Stomach (tissue), 8 donors: ENCODE measurements at regions not wholly inside any gene's neighbourhood (a gene's known extent, or its start where the extent isn't known, plus 50 kb on each side); places are given as distances from the start of the nearest gene placed in this dataset.

Experiments
- DNase-seq, 2 donors: peaks; one replicate each; pipeline versions ENCODE4 v3.0.0 to v3.0.0-alpha.2; 2013 to 2019
- H3K27ac ChIP-seq, 5 donors: fragments of 200-600 bp in 4 of 5; sonication (generic) in 4 of 5; one replicate each; pipeline ENCODE4 v1.5.1; 2013 to 2019; ENCODE audit warnings: mild to moderate bottlenecking in 1 of 5, moderate library complexity in 1 of 5
- H3K27me3 ChIP-seq, 3 donors: fragments of 200-600 bp; sonication (generic); one replicate each; pipeline ENCODE4 v1.5.1; 2017 to 2019; ENCODE audit warnings: mixed run types in 1 of 3
- H3K36me3 ChIP-seq, 4 donors: fragments of 200-600 bp; sonication (generic); 1 replicate in 3 of 4; 2 replicates in 1 of 4; pipeline ENCODE4 v1.5.1; 2016 to 2019
- H3K4me1 ChIP-seq, 4 donors: fragments of 200-600 bp; sonication (generic); one replicate each; pipeline ENCODE4 v1.5.1; 2016 to 2019
- H3K4me3 ChIP-seq, 4 donors: fragments of 200-600 bp; sonication (generic) in 3 of 4; one replicate each; pipeline ENCODE4 v1.5.1; 2016 to 2019; ENCODE audit warnings: mild to moderate bottlenecking in 1 of 4
- H3K9me3 ChIP-seq, 4 donors: fragments of 200-600 bp; sonication (generic); one replicate each; pipeline ENCODE4 v1.5.1; 2016 to 2019
- EP300 ChIP-seq: sonication (generic); formaldehyde crosslinking; IDR thresholded peaks from one replicate; pipeline ENCODE4 v1.6.1; 2017; ENCODE audit warnings: antibody characterized with exemption
- POLR2A ChIP-seq, 4 donors: fragments of 450-650 bp; IDR thresholded peaks; one replicate each; pipeline ENCODE4 v1.6.1; 2016; ENCODE audit warnings: antibody characterized with exemption in 4 of 4, control low read depth in 2 of 4, mild to moderate bottlenecking in 1 of 4, moderate library complexity in 1 of 4
- POLR2AphosphoS5 ChIP-seq, 3 donors: sonication (generic); formaldehyde crosslinking; IDR thresholded peaks; one replicate each; pipeline ENCODE4 v1.6.1; 2016; ENCODE audit warnings: antibody characterized with exemption in 3 of 3
- WGBS, 5 donors: extraction: QIAGEN DNeasy Blood & Tissue Kit in 3 of 5; methylation state at CpG; one replicate each; pipeline versions ENCODE4 v1.1.5 to v1.1.7; 2013 to 2018; 5-methylcytosine and 5-hydroxymethylcytosine counted together
- intact Hi-C: fragments of 100-400 bp; cut with DNase I; formaldehyde crosslinking; loops from one replicate; pipeline ENCODE4 v1.15.1; 2023; ENCODE audit warnings: low total_unique reads
- TF ChIP-seq, protein P1 (sequence below), 7 experiments: fragments of 450-650 bp in 4 of 7; fragments of 200-600 bp in 3 of 7; sonication (generic) in 3 of 7; IDR thresholded peaks; one replicate each; pipeline ENCODE4 v1.5.1; 2016 to 2019; ENCODE audit warnings: antibody characterized with exemption in 7 of 7, control low read depth in 2 of 7, mild to moderate bottlenecking in 1 of 7
- donor health status: healthy with polysubstance abuse.
- donor health status: Bipolar disorder and iron deficiency.
- donor health status: healthy.

GRCh38 chr2:67836866-67837265 is 225.9 kb downstream of the C1D start:
- 69 to 84% (median 81%) methylated on average over 5 of the region's 5 CpGs for whole genome bisulfite sequencing, 5 donors
- no peak for DNase-seq
- intact Hi-C loops: no loop called here
- no peak overlapping the region for H3K4me3 ChIP-seq
- TF ChIP-seq, protein P1, sequence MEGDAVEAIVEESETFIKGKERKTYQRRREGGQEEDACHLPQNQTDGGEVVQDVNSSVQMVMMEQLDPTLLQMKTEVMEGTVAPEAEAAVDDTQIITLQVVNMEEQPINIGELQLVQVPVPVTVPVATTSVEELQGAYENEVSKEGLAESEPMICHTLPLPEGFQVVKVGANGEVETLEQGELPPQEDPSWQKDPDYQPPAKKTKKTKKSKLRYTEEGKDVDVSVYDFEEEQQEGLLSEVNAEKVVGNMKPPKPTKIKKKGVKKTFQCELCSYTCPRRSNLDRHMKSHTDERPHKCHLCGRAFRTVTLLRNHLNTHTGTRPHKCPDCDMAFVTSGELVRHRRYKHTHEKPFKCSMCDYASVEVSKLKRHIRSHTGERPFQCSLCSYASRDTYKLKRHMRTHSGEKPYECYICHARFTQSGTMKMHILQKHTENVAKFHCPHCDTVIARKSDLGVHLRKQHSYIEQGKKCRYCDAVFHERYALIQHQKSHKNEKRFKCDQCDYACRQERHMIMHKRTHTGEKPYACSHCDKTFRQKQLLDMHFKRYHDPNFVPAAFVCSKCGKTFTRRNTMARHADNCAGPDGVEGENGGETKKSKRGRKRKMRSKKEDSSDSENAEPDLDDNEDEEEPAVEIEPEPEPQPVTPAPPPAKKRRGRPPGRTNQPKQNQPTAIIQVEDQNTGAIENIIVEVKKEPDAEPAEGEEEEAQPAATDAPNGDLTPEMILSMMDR (IDR thresholded peaks at IDR 0.05): no peak
- no peak for TF ChIP-seq POLR2AphosphoS5 (IDR thresholded peaks at IDR 0.05)
- TF ChIP-seq EP300: no peak
- no peak for TF ChIP-seq POLR2A (IDR thresholded peaks at IDR 0.05)
- H3K4me1 ChIP-seq: peaks cover 0 to 7% (median 0%) of the 10 kb centered on the region in 4 donors
- H3K9me3 ChIP-seq: no peaks in the 10 kb centered on the region
- no peak overlapping the region for H3K27ac ChIP-seq
- no peaks in the 10 kb centered on the region for H3K27me3 ChIP-seq
- H3K36me3 ChIP-seq: no peaks in the 10 kb centered on the region

DNA sequence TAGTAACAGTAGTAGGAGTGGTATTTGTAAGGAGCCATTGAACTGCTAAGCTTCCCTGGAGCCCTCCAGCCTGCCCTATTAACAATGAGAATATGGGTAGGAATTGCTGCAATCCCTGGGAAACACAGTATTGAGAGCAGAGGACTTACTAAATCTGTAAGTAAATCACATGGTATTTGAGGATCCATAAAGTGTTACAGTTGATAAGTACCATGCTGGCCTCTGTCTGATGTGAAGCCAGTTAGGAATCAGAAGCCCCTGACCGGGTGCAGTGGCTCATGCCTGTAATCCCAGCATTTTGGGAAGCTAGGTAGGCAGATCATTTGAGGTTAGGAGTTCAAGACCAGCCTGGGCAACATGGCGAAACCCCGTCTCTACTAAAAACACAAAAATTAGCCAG is 224.6 kb downstream of the C1D start:
- TF ChIP-seq POLR2A (IDR thresholded peaks at IDR 0.05) (no peak), EP300 (no peak), POLR2AphosphoS5 (IDR thresholded peaks at IDR 0.05) (no peak)
- TF ChIP-seq, protein P1 (IDR thresholded peaks at IDR 0.05): no peak
- Histone ChIP-seq H3K4me3 (no peak overlapping the region), H3K27me3 (peaks cover 0 to 5% (median 0%) of the 10 kb centered on the region in 3 donors), H3K4me1 (peaks cover 0 to 7% (median 0%) of the 10 kb centered on the region in 4 donors), H3K27ac (no peak overlapping the region), H3K36me3 (no peaks in the 10 kb centered on the region), H3K9me3 (no peaks in the 10 kb centered on the region)
- no peak for DNase-seq
- WGBS, 5 donors: 90 to 97% (median 93%) methylated on average over 3 of the region's 3 CpGs
- intact Hi-C loops: no loop called here

GRCh38 chr2:67839242-67839641 is 223.6 kb downstream of the C1D start:
- WGBS, 5 donors: 82 to 94% (median 91%) methylated on average over 3 of the region's 3 CpGs
- intact Hi-C loops: no loop called here

GRCh38 chr2:67839668-67840067 is 223.1 kb downstream of the C1D start:
- intact Hi-C loops: no loop called here
- no peak for TF ChIP-seq POLR2AphosphoS5 (IDR thresholded peaks at IDR 0.05)
- TF ChIP-seq, protein P1 (IDR thresholded peaks at IDR 0.05): no peak
- no peak for TF ChIP-seq EP300
- no peak for TF ChIP-seq POLR2A (IDR thresholded peaks at IDR 0.05)
- H3K4me1 ChIP-seq: peaks cover 0 to 7% (median 0%) of the 10 kb centered on the region in 4 donors
- no peak for DNase-seq
- H3K4me3 ChIP-seq: no peak overlapping the region
- WGBS, 5 donors: 14 to 55% (median 27%) methylated on average over 3 of the region's 3 CpGs
- no peaks in the 10 kb centered on the region for H3K9me3 ChIP-seq
- H3K36me3 ChIP-seq: no peaks in the 10 kb centered on the region
- no peak overlapping the region for H3K27ac ChIP-seq
- peaks cover 0 to 5% (median 0%) of the 10 kb centered on the region in 3 donors for H3K27me3 ChIP-seq

More at GRCh38 chr2:67839242-67839641, 223.6 kb downstream of the C1D start:
- H3K36me3 ChIP-seq: no peaks in the 10 kb centered on the region
- H3K27ac ChIP-seq: no peak overlapping the region
- peaks cover 0 to 5% (median 0%) of the 10 kb centered on the region in 3 donors for H3K27me3 ChIP-seq
- TF ChIP-seq POLR2AphosphoS5 (IDR thresholded peaks at IDR 0.05) (no peak), POLR2A (IDR thresholded peaks at IDR 0.05) (no peak), EP300 (no peak)
- TF ChIP-seq, protein P1 (IDR thresholded peaks at IDR 0.05): no peak
- no peak for DNase-seq
- H3K9me3 ChIP-seq: no peaks in the 10 kb centered on the region
- peaks cover 0 to 7% (median 0%) of the 10 kb centered on the region in 4 donors for H3K4me1 ChIP-seq
- no peak overlapping the region for H3K4me3 ChIP-seq
